ENCODE measurements at regions not wholly inside any gene's neighbourhood (a gene's known extent, or its start where the extent isn't known, plus 50 kb on each side); places are given as distances from the start of the nearest gene placed in this dataset.

GRCh38 chr4:60805500-60806313, 394.4 kb upstream of the ADGRL3 start:
- in situ Hi-C loops (cut with MboI; ENCODE audit: low pct_unique_long_range_greater_than_20kb, low sequenced_read_pairs, unreplicated experiment) = no loop called here
- peak; percentile 64 for TF ChIP-seq CTCF (IDR thresholded peaks at IDR 0.05; ENCODE audit: extremely low read depth, insufficient read depth, missing control alignments)
- DNase-seq (ENCODE audit: low spot score) = peak; percentile 6

- in situ Hi-C loops (cut with MboI; ENCODE audit: low pct_unique_long_range_greater_than_20kb, low sequenced_read_pairs, unreplicated experiment) = no loop called here
- no peak for TF ChIP-seq CTCF (IDR thresholded peaks at IDR 0.05; ENCODE audit: extremely low read depth, insufficient read depth, missing control alignments)
- no peak for DNase-seq (ENCODE audit: low spot score)
These were observed 391.2 kb upstream of the ADGRL3 start for GRCh38 chr4:60808726-60809485.

- no peak for TF ChIP-seq CTCF (IDR thresholded peaks at IDR 0.05; ENCODE audit: extremely low read depth, insufficient read depth, missing control alignments)
- no peak for DNase-seq (ENCODE audit: low spot score)
- in situ Hi-C loops (cut with MboI; ENCODE audit: low pct_unique_long_range_greater_than_20kb, low sequenced_read_pairs, unreplicated experiment) = no loop called here
These were observed 390.7 kb upstream of the ADGRL3 start for GRCh38 chr4:60809486-60809800.

- in situ Hi-C loops (cut with MboI; ENCODE audit: low pct_unique_long_range_greater_than_20kb, low sequenced_read_pairs, unreplicated experiment) = no loop called here
- DNase-seq (ENCODE audit: low spot score) = no peak
- TF ChIP-seq CTCF (IDR thresholded peaks at IDR 0.05; ENCODE audit: extremely low read depth, insufficient read depth, missing control alignments) = no peak
These were observed 387.3 kb upstream of the ADGRL3 start for GRCh38 chr4:60812811-60813210.

- TF ChIP-seq CTCF (IDR thresholded peaks at IDR 0.05; ENCODE audit: extremely low read depth, insufficient read depth, missing control alignments) = no peak
- in situ Hi-C loops (cut with MboI; ENCODE audit: low pct_unique_long_range_greater_than_20kb, low sequenced_read_pairs, unreplicated experiment) = no loop called here
- no peak for DNase-seq (ENCODE audit: low spot score)
These were observed 385.6 kb upstream of the ADGRL3 start for GRCh38 chr4:60814549-60814948.

- in situ Hi-C loops (cut with MboI; ENCODE audit: low pct_unique_long_range_greater_than_20kb, low sequenced_read_pairs, unreplicated experiment) = no loop called here
- DNase-seq (ENCODE audit: low spot score) = no peak
- TF ChIP-seq CTCF (IDR thresholded peaks at IDR 0.05; ENCODE audit: extremely low read depth, insufficient read depth, missing control alignments) = no peak
These were observed 382.5 kb upstream of the ADGRL3 start for GRCh38 chr4:60817609-60818008.

Data from GM13977 (cell line).